Neural progenitor cell (in vitro differentiated cells): ENCODE measurements at regions not wholly inside any gene's neighbourhood (a gene's known extent, or its start where the extent isn't known, plus 50 kb on each side); places are given as distances from the start of the nearest gene placed in this dataset.

Experiments used
- DNase-seq: peaks from one replicate; pipeline ENCODE4 v3.0.0-alpha.2; 2016; ENCODE audit warnings: low spot score
- H2AFZ ChIP-seq: fragments of 200-600 bp; sonication (generic); replicated peaks from 2 replicates; pipeline ENCODE4 v1.6.1; 2016; ENCODE audit warnings: antibody characterized with exemption
- H3F3A ChIP-seq: fragments of 200-600 bp; sonication (generic); 2 replicates; pipeline ENCODE4 v1.6.1; 2016; ENCODE audit warnings: antibody characterized with exemption, low read depth
- H3K27ac ChIP-seq: fragments of 200-600 bp; sonication (generic); 2 replicates; pipeline ENCODE4 v1.5.1; 2016; ENCODE audit warnings: mild to moderate bottlenecking
- H3K27me3 ChIP-seq: fragments of 200-600 bp; sonication (generic); 2 replicates; pipeline ENCODE4 v1.6.1; 2016; ENCODE audit warnings: mild to moderate bottlenecking, moderate library complexity
- H3K36me3 ChIP-seq: fragments of 200-600 bp; sonication (generic); 2 replicates; pipeline ENCODE4 v1.5.1; 2016
- H3K4me1 ChIP-seq: fragments of 200-600 bp; sonication (generic); 2 replicates; pipeline ENCODE4 v1.6.1; 2016; ENCODE audit warnings: mixed run types
- H3K4me2 ChIP-seq: fragments of 200-600 bp; sonication (generic); 2 replicates; pipeline ENCODE4 v1.6.1; 2016
- H3K4me3 ChIP-seq: fragments of 200-600 bp; sonication (generic); 2 replicates; pipeline ENCODE4 v1.5.1; 2016
- H3K79me2 ChIP-seq: fragments of 200-600 bp; sonication (generic); 2 replicates; pipeline ENCODE4 v1.6.1; 2016; ENCODE audit warnings: low read depth
- H3K9ac ChIP-seq: fragments of 200-600 bp; sonication (generic); 2 replicates; pipeline ENCODE4 v1.6.1; 2016
- H3K9me3 ChIP-seq: fragments of 200-600 bp; sonication (generic); 2 replicates; pipeline ENCODE4 v1.5.1; 2016; ENCODE audit warnings: low read depth
- H4K20me1 ChIP-seq: fragments of 200-600 bp; sonication (generic); 2 replicates; pipeline ENCODE4 v1.6.1; 2016; ENCODE audit warnings: low read depth
- H3K27ac Mint-ChIP-seq: 3 replicates; pipeline ENCODE4 v1.8.0; 2021; ENCODE audit warnings: mixed read lengths
- H3K27me3 Mint-ChIP-seq: 2 replicates; pipeline ENCODE4 v1.8.0; 2022; ENCODE audit warnings: low read depth, mild to moderate bottlenecking, inconsistent platforms, moderate library complexity, mixed read lengths; ENCODE audit not compliant: insufficient read depth
- H3K36me3 Mint-ChIP-seq: 3 replicates; pipeline ENCODE4 v1.8.0; 2021; ENCODE audit warnings: mixed read lengths
- H3K4me1 Mint-ChIP-seq: 3 replicates; pipeline ENCODE4 v1.8.0; 2021; ENCODE audit warnings: mixed read lengths
- H3K4me3 Mint-ChIP-seq: 3 replicates; pipeline ENCODE4 v1.8.0; 2021; ENCODE audit warnings: mild to moderate bottlenecking, moderate library complexity, mixed read lengths
- H3K9me3 Mint-ChIP-seq: 3 replicates; pipeline ENCODE4 v1.8.0; 2020; ENCODE audit warnings: mixed read lengths
- EZH2 ChIP-seq: fragments of 200-600 bp; sonication (generic); IDR thresholded peaks from 2 replicates; pipeline ENCODE4 v1.6.1; 2017; ENCODE audit warnings: antibody characterized with exemption, mild to moderate bottlenecking, moderate library complexity
- EZH2phosphoT487 ChIP-seq: fragments of 200-600 bp; sonication (generic); IDR thresholded peaks from 2 replicates; pipeline ENCODE4 v1.6.1; 2017; ENCODE audit warnings: antibody characterized with exemption
- TF ChIP-seq, protein P1 (sequence below): fragments of 200-600 bp; sonication (generic); IDR thresholded peaks from 2 replicates; pipeline ENCODE4 v1.5.1; 2017; ENCODE audit warnings: antibody characterized with exemption, mild to moderate bottlenecking

DNA sequence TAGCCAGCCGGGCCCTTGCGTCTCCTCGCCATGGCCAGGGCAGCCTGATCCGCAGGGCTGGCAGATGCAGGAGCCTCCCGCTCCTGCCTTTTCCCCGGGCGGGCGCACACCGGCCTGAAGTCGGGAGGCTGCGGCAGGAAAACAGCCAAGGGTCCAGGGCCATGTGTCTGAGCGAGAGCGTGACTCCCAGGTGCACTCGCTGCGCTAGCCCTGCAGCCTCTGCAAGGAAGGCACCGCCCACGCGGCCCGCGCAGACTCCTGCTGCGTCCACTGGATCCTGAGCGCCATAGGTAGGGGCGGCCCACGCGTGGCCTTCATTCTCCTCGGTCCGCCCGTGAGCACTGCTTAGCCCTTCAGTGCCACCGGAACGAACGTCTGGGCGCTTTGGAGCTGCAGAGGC lies 379.9 kb downstream of the TRAM1L1 start:
- Histone ChIP-seq H2AFZ (no peak overlapping the region), H3K27ac (no peak overlapping the region), H3F3A (no peaks in the 10 kb centered on the region), H3K79me2 (no peaks in the 10 kb centered on the region), H3K4me1 (no peaks in the 10 kb centered on the region), H3K9me3 (no peaks in the 10 kb centered on the region), H3K36me3 (no peaks in the 10 kb centered on the region), H3K4me2 (no peak overlapping the region), H4K20me1 (no peaks in the 10 kb centered on the region), H3K9ac (no peak overlapping the region), H3K4me3 (no peak overlapping the region), H3K27me3 (no peaks in the 10 kb centered on the region)
- Mint-ChIP-seq H3K4me3 (no peak overlapping the region), H3K36me3 (no peaks in the 10 kb centered on the region), H3K4me1 (peaks cover 7% of the 10 kb centered on the region), H3K27me3 (no peaks in the 10 kb centered on the region), H3K9me3 (peaks cover 1% of the 10 kb centered on the region), H3K27ac (no peak overlapping the region)
- DNase-seq, result no peak
- TF ChIP-seq EZH2phosphoT487 (no peak), EZH2 (no peak)
- TF ChIP-seq, protein P1, sequence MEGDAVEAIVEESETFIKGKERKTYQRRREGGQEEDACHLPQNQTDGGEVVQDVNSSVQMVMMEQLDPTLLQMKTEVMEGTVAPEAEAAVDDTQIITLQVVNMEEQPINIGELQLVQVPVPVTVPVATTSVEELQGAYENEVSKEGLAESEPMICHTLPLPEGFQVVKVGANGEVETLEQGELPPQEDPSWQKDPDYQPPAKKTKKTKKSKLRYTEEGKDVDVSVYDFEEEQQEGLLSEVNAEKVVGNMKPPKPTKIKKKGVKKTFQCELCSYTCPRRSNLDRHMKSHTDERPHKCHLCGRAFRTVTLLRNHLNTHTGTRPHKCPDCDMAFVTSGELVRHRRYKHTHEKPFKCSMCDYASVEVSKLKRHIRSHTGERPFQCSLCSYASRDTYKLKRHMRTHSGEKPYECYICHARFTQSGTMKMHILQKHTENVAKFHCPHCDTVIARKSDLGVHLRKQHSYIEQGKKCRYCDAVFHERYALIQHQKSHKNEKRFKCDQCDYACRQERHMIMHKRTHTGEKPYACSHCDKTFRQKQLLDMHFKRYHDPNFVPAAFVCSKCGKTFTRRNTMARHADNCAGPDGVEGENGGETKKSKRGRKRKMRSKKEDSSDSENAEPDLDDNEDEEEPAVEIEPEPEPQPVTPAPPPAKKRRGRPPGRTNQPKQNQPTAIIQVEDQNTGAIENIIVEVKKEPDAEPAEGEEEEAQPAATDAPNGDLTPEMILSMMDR, result no peak

DNA sequence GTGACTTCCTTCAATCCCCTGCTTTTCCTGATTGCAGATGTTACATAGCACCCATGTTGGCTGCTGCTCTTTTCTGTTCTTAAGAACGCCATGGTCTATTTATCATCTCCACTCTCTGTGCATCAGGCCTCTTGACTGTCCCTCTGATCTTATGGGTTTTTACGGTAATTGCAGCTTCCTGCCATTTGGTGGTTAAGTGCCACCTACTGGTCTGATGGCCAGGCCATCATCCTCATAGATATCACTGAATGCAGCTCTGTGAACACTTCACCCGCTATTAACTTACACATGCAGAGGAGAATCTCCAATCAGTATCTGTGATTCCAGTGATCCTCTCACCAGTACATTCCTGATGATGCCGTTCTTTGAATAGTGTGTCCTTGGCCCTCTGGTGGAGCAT lies 382.4 kb downstream of the TRAM1L1 start:
- no peaks in the 10 kb centered on the region for H4K20me1 ChIP-seq
- no peak overlapping the region for H3K9ac ChIP-seq
- H3K79me2 ChIP-seq, result no peaks in the 10 kb centered on the region
- Mint-ChIP-seq H3K4me3 (no peak overlapping the region), H3K27ac (no peak overlapping the region), H3K36me3 (no peaks in the 10 kb centered on the region), H3K4me1 (no peaks in the 10 kb centered on the region), H3K9me3 (peaks cover 7% of the 10 kb centered on the region), H3K27me3 (no peaks in the 10 kb centered on the region)
- H2AFZ ChIP-seq, result no peak overlapping the region
- no peaks in the 10 kb centered on the region for H3K9me3 ChIP-seq
- no peak overlapping the region for H3K4me3 ChIP-seq
- H3K27ac ChIP-seq, result no peak overlapping the region
- DNase-seq, result no peak
- no peak for TF ChIP-seq EZH2phosphoT487
- TF ChIP-seq, protein P1, result peak; percentile 34
- no peak overlapping the region for H3K4me2 ChIP-seq
- H3F3A ChIP-seq, result no peaks in the 10 kb centered on the region
- H3K36me3 ChIP-seq, result no peaks in the 10 kb centered on the region
- no peaks in the 10 kb centered on the region for H3K4me1 ChIP-seq
- H3K27me3 ChIP-seq, result no peaks in the 10 kb centered on the region

DNA sequence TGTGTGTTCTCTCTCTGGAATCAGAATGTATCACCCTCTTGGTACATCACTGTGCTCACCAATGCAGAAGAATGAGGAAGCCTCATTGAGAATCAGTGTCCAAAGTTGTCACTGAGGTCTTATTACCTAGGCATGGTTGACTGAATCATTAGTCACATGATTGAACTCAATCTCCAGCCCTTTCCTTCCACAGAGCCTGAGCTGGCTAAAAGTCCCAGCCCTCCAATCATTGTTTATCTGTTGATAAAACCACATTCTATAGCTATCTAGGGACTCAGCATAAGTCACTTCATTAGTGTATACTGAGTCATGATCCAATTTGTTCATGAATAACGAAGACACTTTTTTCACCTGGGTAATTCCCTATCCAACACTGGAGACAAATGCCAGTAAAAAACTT lies 396.8 kb downstream of the TRAM1L1 start:
- Histone ChIP-seq H3K36me3 (no peaks in the 10 kb centered on the region), H4K20me1 (no peaks in the 10 kb centered on the region), H3K79me2 (no peaks in the 10 kb centered on the region), H3K4me3 (no peak overlapping the region), H3K4me2 (no peak overlapping the region), H3F3A (no peaks in the 10 kb centered on the region), H3K4me1 (no peaks in the 10 kb centered on the region), H3K27me3 (no peaks in the 10 kb centered on the region), H3K9ac (no peak overlapping the region), H2AFZ (no peak overlapping the region), H3K27ac (no peak overlapping the region), H3K9me3 (no peaks in the 10 kb centered on the region)
- no peaks in the 10 kb centered on the region for H3K36me3 Mint-ChIP-seq
- H3K27me3 Mint-ChIP-seq, result peaks cover 2% of the 10 kb centered on the region
- no peak overlapping the region for H3K27ac Mint-ChIP-seq
- no peak overlapping the region for H3K4me3 Mint-ChIP-seq
- H3K4me1 Mint-ChIP-seq, result no peaks in the 10 kb centered on the region
- DNase-seq, result no peak
- TF ChIP-seq EZH2phosphoT487, result no peak
- TF ChIP-seq, protein P1, result no peak
- no peak for TF ChIP-seq EZH2
- no peaks in the 10 kb centered on the region for H3K9me3 Mint-ChIP-seq

DNA sequence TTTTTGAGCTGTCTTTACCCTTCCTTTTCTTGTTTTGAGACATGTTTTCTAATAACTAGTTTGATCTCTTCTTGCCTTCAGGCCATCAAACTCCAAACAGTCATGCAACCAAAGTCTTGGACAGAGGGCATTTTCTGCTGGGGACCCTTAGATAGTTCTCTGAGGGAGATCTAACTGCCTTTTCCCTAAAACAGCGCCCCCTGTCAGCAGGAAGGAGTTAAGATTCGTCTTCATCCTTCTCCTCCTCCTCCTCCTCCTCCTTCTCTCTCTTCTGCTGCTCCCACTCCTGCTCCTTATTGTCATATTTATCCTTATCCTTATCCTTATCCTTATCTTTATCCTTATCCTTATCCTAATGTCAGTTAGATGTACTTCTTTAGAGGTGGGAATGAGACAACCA lies 417.2 kb downstream of the TRAM1L1 start:
- Mint-ChIP-seq H3K27ac (no peak overlapping the region), H3K27me3 (no peaks in the 10 kb centered on the region), H3K4me1 (no peaks in the 10 kb centered on the region), H3K4me3 (no peak overlapping the region), H3K36me3 (no peaks in the 10 kb centered on the region), H3K9me3 (peaks cover 4% of the 10 kb centered on the region)
- Histone ChIP-seq H3K9ac (no peak overlapping the region), H3K27ac (no peak overlapping the region), H3K79me2 (no peaks in the 10 kb centered on the region), H3K4me1 (no peaks in the 10 kb centered on the region), H3K27me3 (no peaks in the 10 kb centered on the region), H3K9me3 (no peaks in the 10 kb centered on the region), H3F3A (no peaks in the 10 kb centered on the region), H3K4me2 (no peak overlapping the region), H2AFZ (no peak overlapping the region), H3K36me3 (no peaks in the 10 kb centered on the region), H4K20me1 (no peaks in the 10 kb centered on the region), H3K4me3 (no peak overlapping the region)
- peak; percentile 16 for DNase-seq
- TF ChIP-seq EZH2phosphoT487, result no peak
- TF ChIP-seq EZH2, result no peak
- TF ChIP-seq, protein P1, result peak; percentile 48
